T-helper 17 cell (primary cell): ENCODE measurements at regions not wholly inside any gene's neighbourhood (a gene's known extent, or its start where the extent isn't known, plus 50 kb on each side); places are given as distances from the start of the nearest gene placed in this dataset.

Experiments
- ATAC-seq: fragments of 150-1000 bp; cut with Tn5 transposase; 2 replicates; pipeline ENCODE4 v1.10.0; 2021; ENCODE audit warnings: mild to moderate bottlenecking, moderate library complexity
- DNase-seq, 3 donors: peaks; one replicate each; pipeline versions ENCODE4 v3.0.0 to v3.0.0-alpha.2; 2020 to 2021
- H3K9me3 ChIP-seq: one replicate; pipeline ENCODE4 v1.7.0; 2013; ENCODE audit warnings: low read length, mild to moderate bottlenecking; ENCODE audit not compliant: control insufficient read depth, poor library complexity, severe bottlenecking
- H3K27ac Mint-ChIP-seq: one replicate; pipeline ENCODE4 v1.8.0; 2022; ENCODE audit warnings: mild to moderate bottlenecking, moderate library complexity, mixed read lengths
- H3K27me3 Mint-ChIP-seq: one replicate; pipeline ENCODE4 v1.8.0; 2022; ENCODE audit warnings: mixed read lengths
- H3K36me3 Mint-ChIP-seq: one replicate; pipeline ENCODE4 v1.8.0; 2022; ENCODE audit warnings: low read depth, mixed read lengths
- H3K4me1 Mint-ChIP-seq: one replicate; pipeline ENCODE4 v1.8.0; 2022; ENCODE audit warnings: mild to moderate bottlenecking, mixed read lengths
- H3K4me3 Mint-ChIP-seq: one replicate; pipeline ENCODE4 v1.8.0; 2022; ENCODE audit warnings: mild to moderate bottlenecking, moderate library complexity, mixed read lengths

GRCh38 chr10:124294811-124295770, 123.6 kb downstream of the OAT start:
- Mint-ChIP-seq H3K27me3 (peaks cover 6% of the 10 kb centered on the region), H3K4me3 (no peak overlapping the region), H3K4me1 (no peaks in the 10 kb centered on the region), H3K36me3 (no peaks in the 10 kb centered on the region), H3K27ac (no peak overlapping the region)
- no peaks in the 10 kb centered on the region for H3K9me3 ChIP-seq
- DNase-seq (no peak), ATAC-seq (no peak)

GRCh38 chr10:124293616-124294449, 124.9 kb downstream of the OAT start:
- Mint-ChIP-seq H3K27ac (no peak overlapping the region), H3K27me3 (peaks cover 4% of the 10 kb centered on the region), H3K36me3 (no peaks in the 10 kb centered on the region), H3K4me1 (no peaks in the 10 kb centered on the region), H3K4me3 (no peak overlapping the region)
- ATAC-seq = no peak
- no peaks in the 10 kb centered on the region for H3K9me3 ChIP-seq
- no peak for DNase-seq

- peaks cover 4% of the 10 kb centered on the region for H3K27me3 Mint-ChIP-seq
Observed at GRCh38 chr10:124292911-124293615, 125.7 kb downstream of the OAT start.

GRCh38 chr10:124291001-124291701, 127.6 kb downstream of the OAT start:
- Mint-ChIP-seq H3K4me1 (no peaks in the 10 kb centered on the region), H3K27me3 (peaks cover 8% of the 10 kb centered on the region), H3K4me3 (no peak overlapping the region), H3K27ac (no peak overlapping the region), H3K36me3 (no peaks in the 10 kb centered on the region)
- ATAC-seq (no peak), DNase-seq (no peak)
- no peaks in the 10 kb centered on the region for H3K9me3 ChIP-seq

More at GRCh38 chr10:124292911-124293615, 125.7 kb downstream of the OAT start:
- Mint-ChIP-seq H3K4me3 (no peak overlapping the region), H3K27ac (no peak overlapping the region), H3K4me1 (no peaks in the 10 kb centered on the region), H3K36me3 (no peaks in the 10 kb centered on the region)
- H3K9me3 ChIP-seq = no peaks in the 10 kb centered on the region
- DNase-seq (no peak), ATAC-seq (no peak)

GRCh38 chr10:124289851-124290795, 128.6 kb downstream of the OAT start:
- H3K36me3 Mint-ChIP-seq = no peaks in the 10 kb centered on the region
- peaks cover 6% of the 10 kb centered on the region for H3K27me3 Mint-ChIP-seq
- no peak overlapping the region for H3K27ac Mint-ChIP-seq
- no peaks in the 10 kb centered on the region for H3K4me1 Mint-ChIP-seq
- H3K4me3 Mint-ChIP-seq = no peak overlapping the region
- DNase-seq (no peak), ATAC-seq (no peak)
- no peaks in the 10 kb centered on the region for H3K9me3 ChIP-seq

GRCh38 chr10:124288928-124289850, 129.5 kb downstream of the OAT start:
- ATAC-seq (no peak), DNase-seq (no peak)
- H3K9me3 ChIP-seq = no peaks in the 10 kb centered on the region
- Mint-ChIP-seq H3K27me3 (peaks cover 8% of the 10 kb centered on the region), H3K27ac (no peak overlapping the region), H3K4me1 (no peaks in the 10 kb centered on the region), H3K4me3 (no peak overlapping the region), H3K36me3 (no peaks in the 10 kb centered on the region)

- no peak overlapping the region for H3K27ac Mint-ChIP-seq
- ATAC-seq (no peak), DNase-seq (no peak)
- no peak overlapping the region for H3K4me3 Mint-ChIP-seq
- H3K4me1 Mint-ChIP-seq = no peaks in the 10 kb centered on the region
- peaks cover 8% of the 10 kb centered on the region for H3K27me3 Mint-ChIP-seq
- H3K36me3 Mint-ChIP-seq = no peaks in the 10 kb centered on the region
- H3K9me3 ChIP-seq = no peaks in the 10 kb centered on the region
Observed at GRCh38 chr10:124288486-124288885, 130.2 kb downstream of the OAT start.

GRCh38 chr10:124287791-124288190, 130.9 kb downstream of the OAT start:
- no peaks in the 10 kb centered on the region for H3K9me3 ChIP-seq
- peaks cover 8% of the 10 kb centered on the region for H3K27me3 Mint-ChIP-seq
- no peaks in the 10 kb centered on the region for H3K36me3 Mint-ChIP-seq
- no peak overlapping the region for H3K27ac Mint-ChIP-seq
- no peak for DNase-seq
- no peak overlapping the region for H3K4me3 Mint-ChIP-seq
- ATAC-seq = no peak
- H3K4me1 Mint-ChIP-seq = no peaks in the 10 kb centered on the region

- H3K27ac Mint-ChIP-seq = no peak overlapping the region
- no peaks in the 10 kb centered on the region for H3K4me1 Mint-ChIP-seq
- DNase-seq (no peak), ATAC-seq (no peak)
- peaks cover 8% of the 10 kb centered on the region for H3K27me3 Mint-ChIP-seq
- no peaks in the 10 kb centered on the region for H3K9me3 ChIP-seq
- H3K4me3 Mint-ChIP-seq = no peak overlapping the region
- no peaks in the 10 kb centered on the region for H3K36me3 Mint-ChIP-seq
Observed at GRCh38 chr10:124287071-124287685, 131.5 kb downstream of the OAT start.

GRCh38 chr10:124286621-124287020, 132.1 kb downstream of the OAT start:
- H3K27me3 Mint-ChIP-seq = peaks cover 12% of the 10 kb centered on the region
- H3K9me3 ChIP-seq = no peaks in the 10 kb centered on the region
- no peaks in the 10 kb centered on the region for H3K4me1 Mint-ChIP-seq
- H3K27ac Mint-ChIP-seq = no peak overlapping the region
- no peak for ATAC-seq
- no peak for DNase-seq
- no peak overlapping the region for H3K4me3 Mint-ChIP-seq
- no peaks in the 10 kb centered on the region for H3K36me3 Mint-ChIP-seq
